Keratinocyte (primary cell): ENCODE measurements at regions not wholly inside any gene's neighbourhood (a gene's known extent, or its start where the extent isn't known, plus 50 kb on each side); places are given as distances from the start of the nearest gene placed in this dataset.

ENCODE experiments used
- DNase-seq: peaks from one replicate; pipeline ENCODE4 v3.0.0-alpha.2; 2011; ENCODE audit warnings: low read depth, missing footprints, low spot score
- FAIRE-seq: peaks from 2 replicates; lab custom pipeline; 2011; peaks lifted over from hg19 to GRCh38; lab: Jason Lieb, UNC
- H2AFZ ChIP-seq: 2 replicates; pipeline ENCODE4 v1.6.0; 2012; ENCODE audit warnings: low read length, control low read depth, inconsistent platforms; ENCODE audit not compliant: control insufficient read depth
- H3K27ac ChIP-seq: 2 replicates; pipeline ENCODE4 v1.5.1; 2011; ENCODE audit warnings: low read length; ENCODE audit not compliant: control insufficient read depth, insufficient read depth
- H3K27me3 ChIP-seq: 3 replicates; pipeline ENCODE4 v1.6.0; 2011; ENCODE audit warnings: low read length; ENCODE audit not compliant: control insufficient read depth, insufficient read depth; ENCODE audit errors: extremely low read depth
- H3K36me3 ChIP-seq, 2 experiments: 2 replicates in 1 of 2; 3 replicates in 1 of 2; pipeline ENCODE4 v1.5.1; 2011; ENCODE audit warnings: low read length in 2 of 2, mild to moderate bottlenecking in 1 of 2; ENCODE audit not compliant: control insufficient read depth in 2 of 2, insufficient read depth in 2 of 2; ENCODE audit errors: extremely low read depth in 1 of 2
- H3K4me1 ChIP-seq: 3 replicates; pipeline ENCODE4 v1.5.1; 2011; ENCODE audit warnings: low read length; ENCODE audit not compliant: control insufficient read depth, insufficient read depth; ENCODE audit errors: extremely low read depth
- H3K4me2 ChIP-seq: 3 replicates; pipeline ENCODE4 v1.6.0; 2011; ENCODE audit warnings: low read depth, low read length; ENCODE audit not compliant: control insufficient read depth, insufficient read depth; ENCODE audit errors: extremely low read depth
- H3K4me3 ChIP-seq, 3 experiments: fragments of 200-600 bp in 1 of 3; sonication (generic) in 1 of 3; 2 replicates in 2 of 3; 3 replicates in 1 of 3; pipeline ENCODE4 v1.5.1; 2011 to 2016; ENCODE audit warnings: low read length in 3 of 3, mild to moderate bottlenecking in 3 of 3, control low read depth in 2 of 3, inconsistent platforms in 1 of 3, low read depth in 1 of 3, mixed read lengths in 1 of 3, mixed run types in 1 of 3, moderate library complexity in 1 of 3; ENCODE audit not compliant: control insufficient read depth in 2 of 3, insufficient read depth in 2 of 3; ENCODE audit errors: extremely low read depth in 1 of 3
- H3K79me2 ChIP-seq: 2 replicates; pipeline ENCODE4 v1.6.0; 2012; ENCODE audit warnings: low read length; ENCODE audit not compliant: control insufficient read depth, insufficient read depth
- H3K9ac ChIP-seq: 3 replicates; pipeline ENCODE4 v1.6.0; 2011; ENCODE audit warnings: low read length; ENCODE audit not compliant: control insufficient read depth, insufficient read depth; ENCODE audit errors: extremely low read depth
- H3K9me1 ChIP-seq: 3 replicates; pipeline ENCODE4 v1.6.0; 2011; ENCODE audit warnings: low read length; ENCODE audit not compliant: control insufficient read depth, insufficient read depth; ENCODE audit errors: extremely low read depth
- H3K9me3 ChIP-seq: 2 replicates; pipeline ENCODE4 v1.5.1; 2012; ENCODE audit warnings: low read depth, low read length; ENCODE audit not compliant: control insufficient read depth
- H4K20me1 ChIP-seq: 3 replicates; pipeline ENCODE4 v1.6.0; 2011; ENCODE audit warnings: low read length; ENCODE audit not compliant: control insufficient read depth, insufficient read depth; ENCODE audit errors: extremely low read depth
- EZH2 ChIP-seq: IDR thresholded peaks from one replicate; pipeline ENCODE4 v1.6.1; 2012; ENCODE audit warnings: inconsistent platforms, mild to moderate bottlenecking, low read length, moderate library complexity
- dilution Hi-C: fragments of 300-500 bp; cut with MboI; formaldehyde crosslinking; loops from one replicate; pipeline ENCODE4 v1.7.0; 2020; ENCODE audit warnings: low sequenced_read_pairs; ENCODE audit not compliant: extremely low pct_ligation_motif_present
- TF ChIP-seq, protein P1 (sequence below), 3 experiments: IDR thresholded peaks in 1 of 3; conservative IDR thresholded peaks in 1 of 3; optimal IDR thresholded peaks in 1 of 3; 2 replicates in 2 of 3; 3 replicates in 1 of 3; pipeline versions ENCODE3 to v1.5.1; 2011; ENCODE audit warnings: low read length in 3 of 3, mild to moderate bottlenecking in 3 of 3, moderate library complexity in 2 of 3, control low read depth in 1 of 3, inconsistent platforms in 1 of 3; ENCODE audit not compliant: insufficient read depth in 2 of 3; ENCODE audit errors: extremely low read depth in 1 of 3

DNA sequence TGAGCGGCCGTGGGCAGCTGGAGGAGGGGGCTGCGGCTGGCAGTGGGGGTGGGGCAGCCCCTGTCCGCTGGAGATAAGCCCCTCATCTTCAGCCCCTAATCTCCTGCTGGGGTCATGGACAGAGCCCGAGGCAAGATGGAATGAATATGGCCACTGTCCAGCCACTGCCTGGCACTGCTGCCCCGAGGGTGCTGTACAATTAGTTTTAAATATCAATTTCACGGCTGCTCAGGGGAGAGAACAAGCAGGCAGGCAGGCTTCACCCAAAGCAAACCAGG lies 64.1 kb upstream of the NKX1-1 start:
- FAIRE-seq (no peak), DNase-seq (no peak)
- Histone ChIP-seq H3K36me3 (no peaks in the 10 kb centered on the region), H3K9me1 (no peaks in the 10 kb centered on the region), H3K27me3 (peaks cover 27% of the 10 kb centered on the region), H3K4me2 (no peak overlapping the region), H4K20me1 (no peaks in the 10 kb centered on the region), H3K9ac (no peak overlapping the region), H3K9me3 (peaks cover 1% of the 10 kb centered on the region), H3K27ac (no peak overlapping the region), H2AFZ (no peak overlapping the region), H3K4me1 (no peaks in the 10 kb centered on the region), H3K4me3 (no peak overlapping the region), H3K79me2 (no peaks in the 10 kb centered on the region)
- dilution Hi-C loops = no loop called here
- no peak for TF ChIP-seq EZH2
- TF ChIP-seq, protein P1, sequence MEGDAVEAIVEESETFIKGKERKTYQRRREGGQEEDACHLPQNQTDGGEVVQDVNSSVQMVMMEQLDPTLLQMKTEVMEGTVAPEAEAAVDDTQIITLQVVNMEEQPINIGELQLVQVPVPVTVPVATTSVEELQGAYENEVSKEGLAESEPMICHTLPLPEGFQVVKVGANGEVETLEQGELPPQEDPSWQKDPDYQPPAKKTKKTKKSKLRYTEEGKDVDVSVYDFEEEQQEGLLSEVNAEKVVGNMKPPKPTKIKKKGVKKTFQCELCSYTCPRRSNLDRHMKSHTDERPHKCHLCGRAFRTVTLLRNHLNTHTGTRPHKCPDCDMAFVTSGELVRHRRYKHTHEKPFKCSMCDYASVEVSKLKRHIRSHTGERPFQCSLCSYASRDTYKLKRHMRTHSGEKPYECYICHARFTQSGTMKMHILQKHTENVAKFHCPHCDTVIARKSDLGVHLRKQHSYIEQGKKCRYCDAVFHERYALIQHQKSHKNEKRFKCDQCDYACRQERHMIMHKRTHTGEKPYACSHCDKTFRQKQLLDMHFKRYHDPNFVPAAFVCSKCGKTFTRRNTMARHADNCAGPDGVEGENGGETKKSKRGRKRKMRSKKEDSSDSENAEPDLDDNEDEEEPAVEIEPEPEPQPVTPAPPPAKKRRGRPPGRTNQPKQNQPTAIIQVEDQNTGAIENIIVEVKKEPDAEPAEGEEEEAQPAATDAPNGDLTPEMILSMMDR (optimal IDR thresholded peaks at IDR 0.05 in 1 of 3, IDR thresholded peaks at IDR 0.05 in 1 of 3, conservative IDR thresholded peaks at IDR 0.05 in 1 of 3; ENCODE audit: extremely low read depth in 1 of 3, insufficient read depth in 2 of 3, low read length in 3 of 3) = no peak

DNA sequence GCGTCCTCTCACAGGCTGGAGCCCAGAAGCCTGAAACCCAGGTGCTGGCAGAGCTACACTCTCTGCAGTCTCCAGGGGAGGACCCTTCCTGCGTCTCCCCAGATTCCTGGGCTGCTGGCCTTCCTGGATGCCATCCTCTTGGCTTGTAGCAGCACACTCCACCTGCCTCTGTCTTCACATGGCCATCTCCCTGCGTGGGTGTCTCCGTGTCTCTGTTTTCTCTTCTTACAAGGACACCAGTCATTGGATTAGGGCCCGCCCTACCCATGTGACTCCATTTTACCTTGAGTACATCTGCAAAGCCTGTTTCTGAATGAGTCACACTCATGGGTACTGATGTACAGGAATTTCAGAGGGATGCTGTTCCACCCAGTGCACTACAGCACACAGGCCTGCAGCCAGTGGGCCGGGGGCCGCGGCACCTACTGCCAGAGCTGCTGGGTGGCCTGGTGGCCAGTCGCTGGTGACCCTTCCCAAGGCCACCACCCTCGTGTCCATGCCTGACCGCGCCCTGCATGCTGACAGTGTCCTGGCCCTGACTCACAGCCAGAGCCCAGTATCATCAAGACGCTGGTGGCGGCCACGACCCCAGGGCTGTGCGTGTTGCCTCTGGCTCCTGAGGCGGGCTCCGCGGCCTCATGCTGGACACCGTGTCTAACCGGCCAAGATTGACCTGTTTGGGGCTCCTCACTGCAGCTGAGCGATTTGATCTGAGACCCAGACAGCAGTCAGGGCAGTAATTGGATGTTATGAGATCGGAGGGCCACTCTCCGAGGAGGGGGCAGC lies 63.6 kb upstream of the NKX1-1 start:
- Histone ChIP-seq H3K4me3 (no peak overlapping the region), H3K4me1 (no peaks in the 10 kb centered on the region), H3K79me2 (no peaks in the 10 kb centered on the region), H3K4me2 (no peak overlapping the region), H4K20me1 (no peaks in the 10 kb centered on the region), H3K9me1 (no peaks in the 10 kb centered on the region), H3K27ac (no peak overlapping the region), H3K27me3 (peaks cover 26% of the 10 kb centered on the region), H3K9ac (no peak overlapping the region), H3K9me3 (peaks cover 1% of the 10 kb centered on the region), H2AFZ (no peak overlapping the region), H3K36me3 (no peaks in the 10 kb centered on the region)
- dilution Hi-C loops = no loop called here
- DNase-seq = no peak
- TF ChIP-seq, protein P1 (optimal IDR thresholded peaks at IDR 0.05 in 1 of 3, IDR thresholded peaks at IDR 0.05 in 1 of 3, conservative IDR thresholded peaks at IDR 0.05 in 1 of 3; ENCODE audit: extremely low read depth in 1 of 3, insufficient read depth in 2 of 3, low read length in 3 of 3) = no peak
- no peak for TF ChIP-seq EZH2
- FAIRE-seq = no peak
